ENCODE measurements at regions not wholly inside any gene's neighbourhood (a gene's known extent, or its start where the extent isn't known, plus 50 kb on each side); places are given as distances from the start of the nearest gene placed in this dataset.

DNA sequence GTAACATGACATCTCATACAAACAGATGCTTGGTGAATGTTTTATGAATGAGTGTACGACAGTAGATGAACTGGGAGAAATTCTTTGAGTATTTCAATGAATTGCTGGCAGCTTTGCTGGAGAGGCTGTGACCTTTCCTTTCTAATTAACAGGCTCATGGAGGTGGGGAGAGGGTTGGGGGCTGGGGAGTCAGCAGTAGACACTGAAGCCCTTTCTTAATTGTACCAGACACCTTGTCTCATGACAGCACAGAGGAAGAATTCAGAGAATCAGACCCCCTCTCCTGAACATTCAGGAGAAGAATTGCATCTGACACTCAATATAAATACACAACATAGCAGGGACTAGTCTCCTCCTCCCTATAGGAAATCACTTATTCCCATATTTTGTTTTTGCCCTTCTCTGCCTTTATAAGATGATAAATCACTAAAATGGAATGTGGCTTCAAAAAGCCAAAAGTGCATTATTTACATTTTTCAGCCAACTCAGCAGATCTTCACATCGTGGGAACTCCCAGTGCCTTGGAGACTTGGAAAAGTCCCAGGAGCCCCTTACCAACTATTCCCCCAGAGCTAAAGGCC lies 66.2 kb upstream of the TPM1 start:
- H3K27ac ChIP-seq: no peak overlapping the region
- no peak overlapping the region for H3K4me3 ChIP-seq

DNA sequence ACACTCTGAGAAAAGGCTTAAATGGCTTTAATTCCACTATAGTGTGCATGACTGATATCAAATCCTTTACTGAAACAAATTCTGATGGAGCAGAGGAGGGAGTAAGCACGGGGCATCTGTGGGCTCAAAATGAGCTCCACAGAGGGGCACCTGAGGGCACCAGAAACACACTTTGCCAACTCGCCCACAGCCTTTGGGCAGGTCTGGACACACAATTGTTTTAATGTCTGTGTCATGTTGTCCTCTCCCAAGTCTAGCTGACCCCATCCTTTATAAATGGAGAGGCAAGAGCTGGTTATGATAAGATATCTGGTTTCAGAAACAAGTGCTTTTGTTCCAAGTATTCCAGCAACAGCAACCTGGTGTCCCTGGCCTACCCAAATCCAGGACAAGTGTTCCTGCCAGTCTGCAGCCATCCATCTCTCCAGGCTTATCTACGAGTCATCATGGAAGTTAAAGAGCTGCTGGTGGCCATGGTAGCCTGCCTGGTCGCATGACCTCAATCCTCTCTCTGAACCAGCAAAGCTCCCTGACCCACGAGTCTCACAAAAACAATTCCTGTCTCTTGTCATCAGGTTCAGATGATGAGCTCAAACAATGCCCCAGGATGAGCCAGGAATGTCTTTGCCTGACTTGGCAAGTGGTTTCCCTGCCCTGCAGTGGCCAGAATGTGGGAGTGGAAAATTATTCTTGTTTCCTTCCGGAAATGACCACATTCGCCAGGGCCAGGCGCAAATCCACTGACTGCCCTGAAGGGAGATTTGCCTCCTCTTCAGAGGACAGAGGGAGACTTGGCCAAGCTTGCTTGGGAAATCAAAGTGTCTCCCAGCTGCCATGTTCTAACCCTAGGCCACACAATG lies 64.4 kb upstream of the TPM1 start:
- no peak overlapping the region for H3K4me3 ChIP-seq
- no peak overlapping the region for H3K27ac ChIP-seq

DNA sequence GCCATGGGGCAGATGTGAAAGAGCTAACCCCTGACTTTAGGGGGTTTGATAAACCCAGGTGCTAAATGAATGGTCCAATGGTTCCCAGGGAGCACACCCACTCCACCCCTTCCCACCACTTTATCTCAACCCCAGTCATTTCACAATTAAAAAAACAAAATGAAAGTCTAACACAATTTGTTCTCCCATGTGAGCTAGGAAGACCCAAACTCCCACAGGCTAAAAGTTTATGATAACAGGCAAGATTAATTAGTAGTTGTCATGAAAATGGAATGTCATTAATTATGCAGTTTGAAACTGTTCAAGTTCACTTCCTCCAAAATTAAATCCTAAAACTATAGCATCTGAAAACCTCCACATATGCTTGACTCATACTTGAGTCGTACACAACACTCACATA lies 63.3 kb upstream of the TPM1 start:
- Histone ChIP-seq H3K27ac (no peak overlapping the region), H3K4me3 (no peak overlapping the region)

DNA sequence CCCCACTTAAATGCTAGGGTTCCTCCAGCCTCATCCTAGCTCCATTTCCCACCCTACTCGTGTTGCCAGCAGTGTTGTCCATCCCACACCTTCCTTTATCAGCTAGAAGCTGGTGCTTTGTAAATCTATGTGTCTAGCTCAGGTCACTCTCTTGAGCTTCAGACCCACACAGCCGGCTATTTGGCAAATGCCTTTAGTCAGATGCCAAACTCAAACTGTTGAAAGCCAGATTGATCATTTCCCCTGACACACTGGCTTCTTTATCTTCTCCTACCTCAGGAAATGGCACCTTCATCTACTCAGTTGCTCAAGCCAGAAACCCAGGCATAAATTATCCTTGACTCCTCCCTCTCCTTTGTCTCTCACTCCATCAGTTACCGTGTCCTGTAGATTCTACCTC lies 61.5 kb upstream of the TPM1 start:
- no peak overlapping the region for H3K27ac ChIP-seq
- no peak overlapping the region for H3K4me3 ChIP-seq

DNA sequence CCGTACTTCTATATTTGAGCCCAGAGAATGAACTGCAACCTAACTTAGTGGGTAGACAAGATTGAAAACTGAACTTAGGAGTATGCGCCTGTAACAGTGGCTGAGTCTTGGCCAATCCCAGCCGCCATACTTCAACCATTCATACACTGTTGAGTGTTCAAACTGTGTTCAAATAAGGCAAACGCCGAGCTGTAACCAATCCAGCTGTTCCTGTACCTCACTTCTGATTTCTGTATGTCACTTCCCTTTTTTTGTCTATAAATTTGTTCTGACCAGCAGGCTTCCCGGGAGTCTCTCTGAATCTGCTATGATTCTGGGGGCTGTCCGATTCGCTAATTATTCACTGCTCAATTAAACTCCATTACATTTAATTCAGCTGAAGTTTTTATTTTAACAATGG lies 58.6 kb upstream of the TPM1 start:
- H3K4me3 ChIP-seq: no peak overlapping the region
- H3K27ac ChIP-seq: no peak overlapping the region

DNA sequence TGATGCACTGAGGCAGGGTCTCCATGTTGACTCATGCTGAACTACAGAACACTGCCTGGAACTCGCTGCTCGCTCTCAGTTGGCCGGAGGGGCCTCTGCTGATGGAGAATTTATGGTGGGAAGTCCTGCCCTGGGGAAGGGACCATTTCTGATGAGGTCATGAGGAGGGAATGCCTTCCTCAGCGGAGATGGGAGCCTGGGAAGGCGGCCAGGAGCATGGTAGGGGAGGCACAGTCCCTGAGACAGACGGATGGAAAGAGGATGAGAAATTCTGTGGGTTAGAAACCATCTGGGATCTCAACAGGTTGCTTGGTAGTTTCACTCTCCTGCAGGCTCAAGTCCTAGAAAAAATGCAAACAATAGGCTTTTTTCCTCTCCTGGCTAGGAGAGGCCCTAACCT lies 56.8 kb upstream of the TPM1 start:
- Histone ChIP-seq H3K27ac (no peak overlapping the region), H3K4me3 (no peak overlapping the region)

DNA sequence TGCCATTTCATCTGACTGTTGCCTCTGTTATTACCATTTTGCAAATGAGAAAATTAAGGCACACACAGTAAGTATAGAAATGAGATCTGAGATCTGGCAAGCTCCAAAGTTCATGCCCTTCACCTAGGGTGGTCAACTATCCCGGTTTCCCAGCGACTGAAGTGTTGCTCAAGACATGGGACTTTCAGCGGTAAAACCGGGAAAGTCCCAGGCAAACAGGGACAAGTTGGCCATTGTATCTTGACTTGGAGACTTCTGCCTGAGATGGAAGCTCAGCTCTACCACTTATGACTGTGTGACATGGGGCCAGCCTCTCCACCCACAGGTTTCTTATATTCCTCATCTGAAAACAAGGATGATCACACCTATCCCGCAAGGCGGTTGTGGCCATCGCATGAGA lies 55.6 kb upstream of the TPM1 start:
- no peak overlapping the region for H3K4me3 ChIP-seq
- H3K27ac ChIP-seq: no peak overlapping the region

DNA sequence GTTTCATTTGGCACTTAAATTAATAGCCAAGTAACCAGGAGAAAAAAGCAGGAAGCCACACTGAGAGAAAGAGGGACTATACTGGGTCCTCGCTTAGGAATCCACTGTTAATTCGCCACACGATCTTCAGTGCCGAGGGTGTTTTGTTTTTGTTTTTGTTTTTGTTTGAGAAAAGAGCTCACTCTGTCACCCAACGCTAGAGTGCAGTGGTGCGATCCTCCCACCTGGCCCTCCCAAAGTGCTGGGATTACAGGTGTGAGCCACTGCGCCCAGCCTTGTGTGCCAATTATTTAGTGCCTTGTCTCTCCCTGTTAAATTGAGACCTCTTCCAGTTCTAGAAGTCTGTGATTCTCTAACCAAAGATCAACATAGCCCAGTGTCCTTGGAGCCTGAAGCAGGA lies 53.8 kb upstream of the TPM1 start:
- H3K27ac ChIP-seq: no peak overlapping the region
- H3K4me3 ChIP-seq: no peak overlapping the region

DNA sequence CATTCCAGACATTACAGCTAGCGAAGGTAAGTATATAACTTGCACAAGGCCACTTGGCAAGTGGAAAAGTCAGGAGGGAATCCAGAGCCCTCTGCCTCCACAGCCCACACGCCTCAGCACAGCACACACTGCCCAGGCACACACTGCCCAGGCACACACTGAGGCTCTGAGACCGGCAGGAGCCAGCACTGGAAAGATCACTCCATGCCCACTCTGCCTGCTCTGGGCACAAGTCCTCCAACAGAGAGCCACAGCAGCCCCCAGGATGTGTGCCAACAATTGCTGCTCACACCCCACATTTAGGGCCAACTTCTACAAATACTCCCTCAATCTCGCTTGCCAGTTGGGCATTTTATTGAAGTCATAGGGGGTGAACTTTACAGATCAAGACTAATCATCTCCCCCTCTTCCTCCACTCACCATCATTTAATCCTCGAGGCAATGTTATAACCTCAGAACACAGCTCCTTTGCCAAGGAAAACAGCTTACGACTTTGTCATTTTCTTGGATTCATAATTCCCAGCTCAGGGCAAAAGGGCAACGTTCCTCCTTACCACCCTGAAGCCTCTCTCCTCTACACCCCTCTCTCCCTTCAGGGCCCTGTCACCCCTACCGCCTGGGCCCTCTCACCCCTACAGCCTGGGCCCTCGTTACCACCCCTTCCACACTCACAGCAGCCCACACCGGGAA lies 53.0 kb upstream of the TPM1 start:
- Histone ChIP-seq H3K4me3 (no peak overlapping the region), H3K27ac (no peak overlapping the region)

DNA sequence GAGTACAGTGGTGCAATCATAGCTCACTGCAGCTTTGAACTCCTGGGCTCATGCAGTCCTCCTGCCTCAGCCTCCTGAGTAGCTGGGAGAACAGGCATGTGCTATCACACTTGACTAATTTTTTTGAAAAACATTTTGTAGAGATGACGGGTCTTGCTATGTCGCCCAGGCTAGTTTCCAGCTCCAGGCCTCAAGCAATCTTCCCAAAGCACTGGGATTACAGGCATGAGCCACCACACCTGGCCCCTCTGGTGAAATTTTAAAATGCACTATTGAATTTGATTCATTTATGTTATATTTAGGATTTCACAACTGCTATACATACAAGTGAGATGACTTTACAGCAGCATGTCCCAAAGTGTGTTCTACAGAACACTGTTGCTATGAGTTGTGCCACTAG lies 50.8 kb upstream of the TPM1 start:
- no peak overlapping the region for H3K27ac ChIP-seq
- H3K4me3 ChIP-seq: no peak overlapping the region

DNA sequence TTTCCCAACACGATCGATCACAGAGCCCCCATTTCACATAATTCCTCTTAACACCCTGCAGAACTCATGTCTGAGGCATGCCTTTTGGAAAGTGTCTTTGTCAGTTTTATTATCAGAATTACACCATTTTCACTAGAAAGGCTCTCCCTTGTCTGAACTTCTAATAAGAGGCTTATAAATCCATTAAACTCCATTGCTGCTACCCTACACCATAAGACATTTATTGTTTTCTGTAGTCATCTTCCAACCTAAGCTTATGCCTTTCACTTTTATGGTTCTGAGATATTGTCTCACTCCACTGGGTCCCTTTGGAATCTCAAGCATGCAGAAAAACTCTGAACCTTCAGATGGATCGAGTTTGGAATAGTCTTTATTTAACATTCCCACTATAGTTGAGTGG lies 50.2 kb upstream of the TPM1 start:
- Histone ChIP-seq H3K27ac (no peak overlapping the region), H3K4me3 (no peak overlapping the region)
